ENCODE measurements at regions not wholly inside any gene's neighbourhood (a gene's known extent, or its start where the extent isn't known, plus 50 kb on each side); places are given as distances from the start of the nearest gene placed in this dataset.

GRCh38 chr7:18426564-18427226 lies 68.9 kb upstream of the HDAC9 start:
- peak; percentile 64 for DNase-seq (ENCODE audit: low read depth)

GRCh38 chr7:18429547-18429946 lies 66.0 kb upstream of the HDAC9 start:
- no peak overlapping the region for H3K4me3 ChIP-seq (ENCODE audit: low read depth, low read length)
- peak; percentile 64 for DNase-seq (ENCODE audit: low read depth)
- no peak for TF ChIP-seq CTCF (conservative IDR thresholded peaks at IDR 0.05; ENCODE audit: low read depth, low read length)

More at GRCh38 chr7:18426564-18427226, 68.9 kb upstream of the HDAC9 start:
- no peak overlapping the region for H3K4me3 ChIP-seq (ENCODE audit: low read depth, low read length)
- TF ChIP-seq CTCF (conservative IDR thresholded peaks at IDR 0.05; ENCODE audit: low read depth, low read length): no peak

- no peak for TF ChIP-seq CTCF (conservative IDR thresholded peaks at IDR 0.05; ENCODE audit: low read depth, low read length)
- H3K4me3 ChIP-seq (ENCODE audit: low read depth, low read length): no peak overlapping the region
- DNase-seq (ENCODE audit: low read depth): no peak
Observed at GRCh38 chr7:18430810-18431209, 64.7 kb upstream of the HDAC9 start.

- H3K4me3 ChIP-seq (ENCODE audit: low read depth, low read length): no peak overlapping the region
- DNase-seq (ENCODE audit: low read depth): no peak
- no peak for TF ChIP-seq CTCF (conservative IDR thresholded peaks at IDR 0.05; ENCODE audit: low read depth, low read length)
Observed at GRCh38 chr7:18434171-18434570, 61.4 kb upstream of the HDAC9 start.

- H3K4me3 ChIP-seq (ENCODE audit: low read depth, low read length): no peak overlapping the region
- no peak for TF ChIP-seq CTCF (conservative IDR thresholded peaks at IDR 0.05; ENCODE audit: low read depth, low read length)
- peak; percentile 43 for DNase-seq (ENCODE audit: low read depth)
Observed at GRCh38 chr7:18437101-18437500, 58.4 kb upstream of the HDAC9 start.

- H3K4me3 ChIP-seq (ENCODE audit: low read depth, low read length): no peak overlapping the region
- no peak for DNase-seq (ENCODE audit: low read depth)
- TF ChIP-seq CTCF (conservative IDR thresholded peaks at IDR 0.05; ENCODE audit: low read depth, low read length): no peak
Observed at GRCh38 chr7:18440934-18441333, 54.6 kb upstream of the HDAC9 start.

GRCh38 chr7:18444826-18445225 lies 50.7 kb upstream of the HDAC9 start:
- H3K4me3 ChIP-seq (ENCODE audit: low read depth, low read length): no peak overlapping the region
- no peak for DNase-seq (ENCODE audit: low read depth)
- no peak for TF ChIP-seq CTCF (conservative IDR thresholded peaks at IDR 0.05; ENCODE audit: low read depth, low read length)
